Endothelial cell of umbilical vein (primary cell): ENCODE measurements at regions not wholly inside any gene's neighbourhood (a gene's known extent, or its start where the extent isn't known, plus 50 kb on each side); places are given as distances from the start of the nearest gene placed in this dataset.

Source experiments
- BruUV-seq: library from RNA; stranded (reverse); fragments of 400-500 nt; replicated peaks from 2 replicates; lab custom pipeline; 2021; lab: Mats Ljungman, UMichigan
- CTCF ChIA-PET: fragments of 300-600, 350-600 bp; sonication (Branson Sonifier 250); formaldehyde crosslinking; loops from one replicate; lab custom pipeline; 2021; ENCODE audit warnings: antibody characterized with exemption, inconsistent platforms; lab: Charles Lee
- POLR2A ChIA-PET: fragments of 300-600, 350-600 bp; sonication (Branson Sonifier 250); formaldehyde crosslinking; loops from one replicate; lab custom pipeline; 2021; ENCODE audit warnings: antibody characterized with exemption, inconsistent platforms; lab: Charles Lee
- DNase-seq: peaks from one replicate; pipeline ENCODE4 v3.0.0-alpha.2; 2011; ENCODE audit warnings: low read depth, low spot score
- FAIRE-seq: peaks from 2 replicates; lab custom pipeline; 2011; peaks lifted over from hg19 to GRCh38; lab: Jason Lieb, UNC
- H2AFZ ChIP-seq: 2 replicates; pipeline ENCODE4 v1.6.0; 2012; ENCODE audit warnings: low read depth, low read length, control low read depth, inconsistent platforms
- H3K27ac ChIP-seq: 2 replicates; pipeline ENCODE4 v1.5.1; 2011; ENCODE audit warnings: low read depth, mild to moderate bottlenecking, control low read depth, low read length, moderate library complexity; ENCODE audit not compliant: insufficient read depth
- H3K27me3 ChIP-seq, 2 experiments: 2 replicates each; pipeline versions ENCODE4 v1.6.0 to v1.6.1; 2011; ENCODE audit warnings: low read length in 2 of 2, mixed read lengths in 1 of 2; ENCODE audit not compliant: control insufficient read depth in 2 of 2, insufficient read depth in 2 of 2
- H3K36me3 ChIP-seq, 2 experiments: 2 replicates in 1 of 2; 3 replicates in 1 of 2; pipeline ENCODE4 v1.5.1; 2011; ENCODE audit warnings: low read length in 2 of 2, mild to moderate bottlenecking in 1 of 2, moderate library complexity in 1 of 2; ENCODE audit not compliant: control insufficient read depth in 2 of 2, insufficient read depth in 2 of 2; ENCODE audit errors: extremely low read depth in 1 of 2
- H3K4me1 ChIP-seq: 3 replicates; pipeline ENCODE4 v1.5.1; 2011; ENCODE audit warnings: mild to moderate bottlenecking, low read length; ENCODE audit not compliant: control insufficient read depth, insufficient read depth; ENCODE audit errors: extremely low read depth
- H3K4me2 ChIP-seq: 2 replicates; pipeline ENCODE4 v1.6.1; 2011; ENCODE audit warnings: low read length, control low read depth, mixed read lengths; ENCODE audit not compliant: insufficient read depth
- H3K4me3 ChIP-seq, 3 experiments: fragments of 200-600 bp in 1 of 3; sonication (generic), shearing (Covaris generic) in 1 of 3; replicated peaks in 1 of 3; 2 replicates each; pipeline ENCODE4 v1.5.1; 2011 to 2016; ENCODE audit warnings: control low read depth in 3 of 3, low read length in 3 of 3, mild to moderate bottlenecking in 2 of 3, inconsistent platforms in 1 of 3, low read depth in 1 of 3, moderate library complexity in 1 of 3; ENCODE audit not compliant: insufficient read depth in 1 of 3
- H3K79me2 ChIP-seq: 2 replicates; pipeline ENCODE4 v1.6.0; 2012; ENCODE audit warnings: low read length, inconsistent platforms; ENCODE audit not compliant: control insufficient read depth, insufficient read depth
- H3K9ac ChIP-seq: replicated peaks from 2 replicates; pipeline ENCODE3; 2011; ENCODE audit warnings: low read length, control low read depth; ENCODE audit not compliant: insufficient read depth; ENCODE audit errors: extremely low read depth
- H3K9me1 ChIP-seq: replicated peaks from 3 replicates; pipeline ENCODE4 v1.6.0; 2011; ENCODE audit warnings: mild to moderate bottlenecking, low read length; ENCODE audit not compliant: control insufficient read depth, insufficient read depth; ENCODE audit errors: extremely low read depth
- H3K9me3 ChIP-seq: replicated peaks from 2 replicates; pipeline ENCODE4 v1.5.1; 2012; ENCODE audit warnings: low read length, inconsistent platforms; ENCODE audit not compliant: control insufficient read depth, insufficient read depth
- H4K20me1 ChIP-seq: replicated peaks from 2 replicates; pipeline ENCODE3; 2011; ENCODE audit warnings: mild to moderate bottlenecking, low read length; ENCODE audit not compliant: control insufficient read depth, insufficient read depth; ENCODE audit errors: extremely low read depth
- EZH2 ChIP-seq: IDR thresholded peaks from 2 replicates; pipeline ENCODE4 v1.6.1; 2012; ENCODE audit warnings: borderline replicate concordance, low read depth, mild to moderate bottlenecking, moderate library complexity, low read length, inconsistent platforms; ENCODE audit not compliant: severe bottlenecking
- FOS ChIP-seq: IDR thresholded peaks from 2 replicates; pipeline ENCODE4 v1.6.1; 2011; ENCODE audit warnings: mild to moderate bottlenecking, low read length, moderate library complexity, borderline replicate concordance; ENCODE audit not compliant: insufficient read depth
- GATA2 ChIP-seq: IDR thresholded peaks from 2 replicates; pipeline ENCODE4 v1.7.0; 2011; ENCODE audit warnings: low read depth, mild to moderate bottlenecking, moderate library complexity, mixed read lengths, low read length; ENCODE audit not compliant: insufficient read length, insufficient read depth
- JUN ChIP-seq: IDR thresholded peaks from 2 replicates; pipeline ENCODE4 v1.6.1; 2011; ENCODE audit warnings: borderline replicate concordance, low read depth; ENCODE audit not compliant: insufficient read length, insufficient read depth
- MYC ChIP-seq: IDR thresholded peaks from one replicate; pipeline ENCODE4 v1.6.1; 2011; ENCODE audit warnings: mild to moderate bottlenecking, low read depth, low read length
- POLR2A ChIP-seq: IDR thresholded peaks from 2 replicates; pipeline ENCODE4 v1.6.1; 2012; ENCODE audit warnings: low read depth, mild to moderate bottlenecking, control low read depth, low read length
- POLR2AphosphoS5 ChIP-seq: IDR thresholded peaks from 2 replicates; pipeline ENCODE4 v1.6.1; 2012; ENCODE audit warnings: low read depth, mild to moderate bottlenecking, control low read depth, low read length, moderate library complexity; ENCODE audit not compliant: insufficient read depth
- dilution Hi-C: fragments of 300-500 bp; cut with MboI; formaldehyde crosslinking; loops from one replicate; pipeline ENCODE4 v1.15.0; 2019; ENCODE audit warnings: low sequenced_read_pairs; ENCODE audit not compliant: extremely low pct_ligation_motif_present
- intact Hi-C: fragments of 100-400 bp; cut with micrococcal nuclease; formaldehyde crosslinking; loops from one replicate; pipeline ENCODE4 v1.10.0; 2022
- TF ChIP-seq, protein P1 (sequence below): IDR thresholded peaks from 2 replicates; pipeline ENCODE4 v1.6.1; 2011; ENCODE audit not compliant: insufficient read depth, insufficient read length
- TF ChIP-seq, protein P2 (sequence below), 2 donors: IDR thresholded peaks; 1 replicate in 1 of 2; 2 replicates in 1 of 2; pipeline ENCODE4 v1.5.1; 2011; ENCODE audit warnings: low read length in 2 of 2, mild to moderate bottlenecking in 2 of 2, moderate library complexity in 2 of 2, control low read depth in 1 of 2, inconsistent platforms in 1 of 2, low read depth in 1 of 2; ENCODE audit not compliant: insufficient read depth in 1 of 2; ENCODE audit errors: extremely low read depth in 1 of 2

DNA sequence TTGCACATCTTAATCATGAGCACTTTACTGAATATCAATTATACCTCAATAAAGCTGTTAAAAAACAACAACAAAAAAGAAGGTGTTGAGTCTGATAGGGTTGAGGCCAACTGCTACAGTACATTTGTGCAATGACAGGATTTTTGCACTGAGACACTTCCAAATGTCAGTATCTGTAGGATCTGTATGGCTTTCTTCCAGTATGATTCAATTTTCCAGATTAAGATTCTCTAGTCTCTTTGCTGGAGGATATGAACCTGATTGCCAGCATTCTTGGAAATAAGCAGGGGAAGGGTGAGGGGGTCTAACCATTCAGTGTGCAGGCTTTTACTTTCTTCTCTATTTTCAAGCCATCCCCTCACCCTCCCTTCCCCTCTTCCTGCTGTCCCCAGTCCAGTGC lies 85.1 kb downstream of the SEMA4F start:
- H3K36me3 ChIP-seq: no peaks in the 10 kb centered on the region
- FAIRE-seq (no peak), DNase-seq (no peak)
- H3K79me2 ChIP-seq: no peaks in the 10 kb centered on the region
- no peaks in the 10 kb centered on the region for H4K20me1 ChIP-seq
- H3K4me3 ChIP-seq: no peak overlapping the region
- H3K27me3 ChIP-seq: no peaks in the 10 kb centered on the region
- H3K4me2 ChIP-seq: no peak overlapping the region
- TF ChIP-seq, protein P1, sequence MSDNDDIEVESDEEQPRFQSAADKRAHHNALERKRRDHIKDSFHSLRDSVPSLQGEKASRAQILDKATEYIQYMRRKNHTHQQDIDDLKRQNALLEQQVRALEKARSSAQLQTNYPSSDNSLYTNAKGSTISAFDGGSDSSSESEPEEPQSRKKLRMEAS: no peak
- no peak for TF ChIP-seq POLR2A
- TF ChIP-seq JUN: no peak
- TF ChIP-seq GATA2: no peak
- no peak for TF ChIP-seq POLR2AphosphoS5
- TF ChIP-seq FOS: no peak
- TF ChIP-seq, protein P2, sequence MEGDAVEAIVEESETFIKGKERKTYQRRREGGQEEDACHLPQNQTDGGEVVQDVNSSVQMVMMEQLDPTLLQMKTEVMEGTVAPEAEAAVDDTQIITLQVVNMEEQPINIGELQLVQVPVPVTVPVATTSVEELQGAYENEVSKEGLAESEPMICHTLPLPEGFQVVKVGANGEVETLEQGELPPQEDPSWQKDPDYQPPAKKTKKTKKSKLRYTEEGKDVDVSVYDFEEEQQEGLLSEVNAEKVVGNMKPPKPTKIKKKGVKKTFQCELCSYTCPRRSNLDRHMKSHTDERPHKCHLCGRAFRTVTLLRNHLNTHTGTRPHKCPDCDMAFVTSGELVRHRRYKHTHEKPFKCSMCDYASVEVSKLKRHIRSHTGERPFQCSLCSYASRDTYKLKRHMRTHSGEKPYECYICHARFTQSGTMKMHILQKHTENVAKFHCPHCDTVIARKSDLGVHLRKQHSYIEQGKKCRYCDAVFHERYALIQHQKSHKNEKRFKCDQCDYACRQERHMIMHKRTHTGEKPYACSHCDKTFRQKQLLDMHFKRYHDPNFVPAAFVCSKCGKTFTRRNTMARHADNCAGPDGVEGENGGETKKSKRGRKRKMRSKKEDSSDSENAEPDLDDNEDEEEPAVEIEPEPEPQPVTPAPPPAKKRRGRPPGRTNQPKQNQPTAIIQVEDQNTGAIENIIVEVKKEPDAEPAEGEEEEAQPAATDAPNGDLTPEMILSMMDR (IDR thresholded peaks at IDR 0.05; ENCODE audit: extremely low read depth in 1 of 2, insufficient read depth in 1 of 2, low read depth in 1 of 2, low read length in 2 of 2): no peak
- no peak for TF ChIP-seq EZH2
- no peak for TF ChIP-seq MYC
- H3K9me3 ChIP-seq: no peaks in the 10 kb centered on the region
- no peak overlapping the region for H2AFZ ChIP-seq
- H3K9me1 ChIP-seq: no peaks in the 10 kb centered on the region
- intact Hi-C loops (no loop called here), dilution Hi-C loops (no loop called here)
- H3K27ac ChIP-seq: no peak overlapping the region
- no TSS peak for BruUV-seq
- H3K9ac ChIP-seq: no peak overlapping the region
- CTCF ChIA-PET: no interaction called here
- peaks cover 26% of the 10 kb centered on the region for H3K4me1 ChIP-seq
- POLR2A ChIA-PET: no interaction called here
